HepG2 (cell line): ENCODE measurements at regions not wholly inside any gene's neighbourhood (a gene's known extent, or its start where the extent isn't known, plus 50 kb on each side); places are given as distances from the start of the nearest gene placed in this dataset.

ENCODE experiments used
- ATF6 ChIP-seq: sonication (generic); formaldehyde crosslinking; conservative IDR thresholded peaks from 2 replicates; pipeline ENCODE4 v1.4.0; 2020; ENCODE audit warnings: missing genetic modification reagents
- FOXJ3 ChIP-seq: sonication (generic); formaldehyde crosslinking; IDR thresholded peaks from 2 replicates; pipeline ENCODE4 v1.4.0; 2020; ENCODE audit warnings: missing genetic modification reagents, mild to moderate bottlenecking, borderline replicate concordance
- MATR3 ChIP-seq: sonication (generic); formaldehyde crosslinking; IDR thresholded peaks from 2 replicates; pipeline ENCODE4 v1.4.0; 2020; ENCODE audit warnings: missing genetic modification reagents
- MAZ ChIP-seq, 2 experiments: sonication (generic) in 1 of 2; formaldehyde crosslinking in 1 of 2; IDR thresholded peaks; 2 replicates each; pipeline versions ENCODE4 v1.5.0 to v1.6.1; 2012 to 2020; ENCODE audit warnings: low read depth in 2 of 2, mild to moderate bottlenecking in 2 of 2, borderline replicate concordance in 1 of 2, improper control_type of control experiment in 1 of 2, low read length in 1 of 2, missing genetic modification reagents in 1 of 2, moderate library complexity in 1 of 2
- PHB2 ChIP-seq: fragments of 450-650 bp; IDR thresholded peaks from 2 replicates; pipeline ENCODE4 v1.6.1; 2018; ENCODE audit not compliant: partially characterized antibody
- RXRB ChIP-seq: IDR thresholded peaks from 2 replicates; pipeline ENCODE4 v1.6.1; 2016; ENCODE audit warnings: borderline replicate concordance, missing genetic modification reagents, missing compliant biosample characterization
- SMC3 ChIP-seq: IDR thresholded peaks from 2 replicates; pipeline ENCODE4 v1.6.1; 2011; ENCODE audit warnings: low read length, improper control_type of control experiment
- SMYD3 ChIP-seq: sonication (generic); formaldehyde crosslinking; IDR thresholded peaks from 2 replicates; pipeline ENCODE4 v1.8.1; 2023; ENCODE audit warnings: mild to moderate bottlenecking, missing genetic modification reagents
- UBTF ChIP-seq: sonication (generic); formaldehyde crosslinking; IDR thresholded peaks from 2 replicates; pipeline ENCODE4 v1.4.0; 2020; ENCODE audit warnings: mild to moderate bottlenecking, missing genetic modification reagents
- ZNF550 ChIP-seq: sonication (generic); formaldehyde crosslinking; IDR thresholded peaks from 2 replicates; pipeline ENCODE4 v1.4.0; 2020; ENCODE audit warnings: mild to moderate bottlenecking, missing genetic modification reagents, borderline replicate concordance
- ZSCAN12 ChIP-seq: sonication (generic); formaldehyde crosslinking; IDR thresholded peaks from 2 replicates; pipeline ENCODE4 v1.9.0; 2021; ENCODE audit warnings: mild to moderate bottlenecking, missing genetic modification reagents

GRCh38 chr7:131717181-131717580 lies 160.8 kb upstream of the PODXL start (continued):
- TF ChIP-seq RXRB (CRISPR knock-in tag) (no peak), MAZ (IDR thresholded peaks at IDR 0.05; ENCODE audit: borderline replicate concordance, low read depth, low read length) (no peak), MAZ (CRISPR knock-in tag; IDR thresholded peaks at IDR 0.05; ENCODE audit: low read depth) (no peak), FOXJ3 (no peak), SMC3 (no peak), ATF6 (no peak), MATR3 (CRISPR knock-in tag) (no peak), ZSCAN12 (no peak), UBTF (no peak), PHB2 (no peak), ZNF550 (CRISPR knock-in tag) (no peak), SMYD3 (CRISPR knock-in tag) (no peak)
